Pancreas (tissue), 10 donors: ENCODE measurements at regions not wholly inside any gene's neighbourhood (a gene's known extent, or its start where the extent isn't known, plus 50 kb on each side); places are given as distances from the start of the nearest gene placed in this dataset.

Source experiments
- ATAC-seq, 4 donors: fragments of 200-7000 bp; cut with Tn5 transposase; one replicate each; pipeline versions ENCODE4 v1.8.0 to v1.9.1; 2020; ENCODE audit warnings: mild to moderate bottlenecking in 4 of 4, moderate library complexity in 4 of 4
- DNase-seq, 6 donors: peaks; one replicate each; pipeline ENCODE4 v3.0.0-alpha.2; 2020
- FAIRE-seq: peaks from 2 replicates; lab custom pipeline; 2012; peaks lifted over from hg19 to GRCh38; lab: Jason Lieb, UNC
- H3K27ac ChIP-seq, 4 donors: fragments of 200-600 bp; sonication (generic); 1 replicate in 3 of 4; 2 replicates in 1 of 4; pipeline versions ENCODE4 v1.5.0 to v1.8.0; 2020
- H3K27me3 ChIP-seq, 4 donors: fragments of 200-600 bp; one replicate each; pipeline ENCODE4 v1.8.0; 2021
- H3K36me3 ChIP-seq, 3 donors: fragments of 200-600 bp; sonication (generic) in 1 of 3; one replicate each; pipeline versions ENCODE4 v1.5.0 to v1.8.0; 2020 to 2021
- H3K4me1 ChIP-seq, 3 donors: fragments of 200-600 bp; one replicate each; pipeline ENCODE4 v1.8.0; 2021
- H3K4me3 ChIP-seq, 4 donors: fragments of 200-600 bp; sonication (generic) in 2 of 4; one replicate each; pipeline versions ENCODE4 v1.5.0 to v1.8.0; 2020 to 2021
- H3K9me3 ChIP-seq, 4 donors: fragments of 200-600 bp; one replicate each; pipeline ENCODE4 v1.8.0; 2021
- WGBS, 2 donors: extraction: QIAGEN DNeasy Blood & Tissue Kit; methylation state at CpG; one replicate each; pipeline ENCODE4 v1.1.7; 2013; 5-methylcytosine and 5-hydroxymethylcytosine counted together
- intact Hi-C, 3 donors: fragments of 100-400 bp; cut with DNase I; formaldehyde crosslinking; loops; one replicate each; pipeline versions ENCODE4 v1.11.1 to v1.14.2; 2022
- TF ChIP-seq, protein P1 (sequence below), 4 donors: fragments of 200-600 bp; sonication (generic) in 3 of 4; IDR thresholded peaks; one replicate each; pipeline versions ENCODE4 v1.5.0 to v1.8.0; 2021; ENCODE audit warnings: antibody characterized with exemption in 4 of 4
- donor health status: healthy with polysubstance abuse.
- donor health status: DM: no; HTN: no; CAD: no; lungs with moderate emphysema.
- donor health status: DM: no; HTN: no; CAD: no.
- donor health status: control.
- donor health status: control.
- donor health status: Bipolar disorder and iron deficiency.
- donor health status: DM: yes; HTN: yes; CAD: no.
- donor health status: DM: no; HTN: no; CAD: no.
- donor health status: DM: no; HTN: no; CAD: no.
- donor health status: DM: yes; HTN: yes; CAD: no.

DNA sequence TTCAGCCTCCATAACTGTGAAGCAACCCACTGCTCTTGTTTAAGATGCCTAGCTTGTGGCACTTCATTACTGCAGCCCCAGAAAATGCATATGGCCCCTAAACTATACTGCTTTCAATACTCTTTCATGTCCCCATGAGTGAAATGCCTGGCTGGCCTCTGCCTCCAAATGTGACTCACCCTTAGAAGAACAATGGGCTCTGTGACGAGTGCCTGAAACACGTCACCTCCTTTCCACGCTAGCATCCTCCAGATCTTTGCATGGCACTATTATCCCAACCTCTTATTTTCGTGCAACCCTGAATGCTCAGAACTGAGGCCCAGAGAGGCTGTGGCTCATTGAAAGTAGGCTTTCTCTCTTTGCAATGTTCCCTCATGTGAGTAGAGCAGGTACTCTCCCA is 233.1 kb downstream of the CBLN1 start:
- intact Hi-C loops: no loop called here
- Histone ChIP-seq H3K9me3 (no peaks in the 10 kb centered on the region), H3K36me3 (no peaks in the 10 kb centered on the region), H3K27me3 (no peaks in the 10 kb centered on the region), H3K4me1 (no peaks in the 10 kb centered on the region), H3K4me3 (no peak overlapping the region), H3K27ac (no peak overlapping the region)
- 49 to 69% methylated on average over 4 of the region's 4 CpGs for WGBS, 2 donors
- FAIRE-seq (no peak), ATAC-seq (no peak), DNase-seq (no peak)
- TF ChIP-seq, protein P1, sequence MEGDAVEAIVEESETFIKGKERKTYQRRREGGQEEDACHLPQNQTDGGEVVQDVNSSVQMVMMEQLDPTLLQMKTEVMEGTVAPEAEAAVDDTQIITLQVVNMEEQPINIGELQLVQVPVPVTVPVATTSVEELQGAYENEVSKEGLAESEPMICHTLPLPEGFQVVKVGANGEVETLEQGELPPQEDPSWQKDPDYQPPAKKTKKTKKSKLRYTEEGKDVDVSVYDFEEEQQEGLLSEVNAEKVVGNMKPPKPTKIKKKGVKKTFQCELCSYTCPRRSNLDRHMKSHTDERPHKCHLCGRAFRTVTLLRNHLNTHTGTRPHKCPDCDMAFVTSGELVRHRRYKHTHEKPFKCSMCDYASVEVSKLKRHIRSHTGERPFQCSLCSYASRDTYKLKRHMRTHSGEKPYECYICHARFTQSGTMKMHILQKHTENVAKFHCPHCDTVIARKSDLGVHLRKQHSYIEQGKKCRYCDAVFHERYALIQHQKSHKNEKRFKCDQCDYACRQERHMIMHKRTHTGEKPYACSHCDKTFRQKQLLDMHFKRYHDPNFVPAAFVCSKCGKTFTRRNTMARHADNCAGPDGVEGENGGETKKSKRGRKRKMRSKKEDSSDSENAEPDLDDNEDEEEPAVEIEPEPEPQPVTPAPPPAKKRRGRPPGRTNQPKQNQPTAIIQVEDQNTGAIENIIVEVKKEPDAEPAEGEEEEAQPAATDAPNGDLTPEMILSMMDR (IDR thresholded peaks at IDR 0.05): no peak

DNA sequence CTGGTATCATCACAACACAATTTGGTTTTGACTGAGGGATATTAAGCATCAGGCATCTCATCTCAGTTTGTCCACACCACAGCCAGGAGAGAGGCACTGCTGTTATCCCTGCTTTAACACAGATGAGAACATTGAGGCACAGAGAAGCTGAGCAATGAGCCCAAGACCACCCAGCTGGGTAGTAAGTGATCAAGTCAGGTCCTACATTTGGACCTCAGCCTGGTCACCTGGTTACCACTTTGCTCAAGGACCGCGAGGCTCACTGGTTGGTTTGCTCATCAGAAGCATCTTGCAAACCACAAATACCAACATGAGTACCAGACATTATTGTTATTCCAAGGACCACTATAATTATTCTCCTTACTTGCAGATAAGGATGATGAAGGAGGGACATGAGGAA is 245.5 kb downstream of the CBLN1 start:
- 86 to 95% methylated on average over 2 of the region's 2 CpGs for WGBS, 2 donors
- Histone ChIP-seq H3K9me3 (no peaks in the 10 kb centered on the region), H3K27ac (no peak overlapping the region), H3K4me3 (no peak overlapping the region), H3K4me1 (no peaks in the 10 kb centered on the region), H3K27me3 (no peaks in the 10 kb centered on the region), H3K36me3 (no peaks in the 10 kb centered on the region)
- no peak for DNase-seq
- ATAC-seq: no peak
- TF ChIP-seq, protein P1 (IDR thresholded peaks at IDR 0.05): no peak
- intact Hi-C loops: no loop called here
- FAIRE-seq: no peak

DNA sequence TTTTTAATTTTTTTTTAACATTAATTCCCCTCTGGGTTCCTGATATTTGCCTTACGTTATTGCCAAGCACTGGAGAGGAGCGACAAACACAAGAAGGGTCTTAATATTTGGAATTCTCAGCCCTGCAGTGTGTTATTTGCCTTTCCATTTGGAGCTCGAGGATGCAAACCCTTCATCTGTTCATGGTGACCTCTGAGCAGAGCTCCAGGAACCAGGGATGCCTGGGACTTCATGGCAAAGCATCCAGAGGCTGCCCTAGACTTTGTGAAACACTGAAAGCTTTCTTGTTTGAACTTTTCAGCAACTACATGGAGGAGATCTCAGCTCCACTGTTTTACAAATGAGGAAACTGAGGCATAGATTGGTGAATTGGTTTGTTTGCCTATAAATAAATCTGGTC is 254.2 kb downstream of the CBLN1 start:
- no peaks in the 10 kb centered on the region for H3K36me3 ChIP-seq
- H3K9me3 ChIP-seq: no peaks in the 10 kb centered on the region
- no peaks in the 10 kb centered on the region for H3K27me3 ChIP-seq
- TF ChIP-seq, protein P1 (IDR thresholded peaks at IDR 0.05): no peak
- no peak overlapping the region for H3K4me3 ChIP-seq
- no peak overlapping the region for H3K27ac ChIP-seq
- no peaks in the 10 kb centered on the region for H3K4me1 ChIP-seq
- DNase-seq: no peak
- ATAC-seq: no peak
- intact Hi-C loops: no loop called here
- FAIRE-seq: no peak
- 43 to 54% methylated on average over 3 of the region's 3 CpGs for WGBS, 2 donors

DNA sequence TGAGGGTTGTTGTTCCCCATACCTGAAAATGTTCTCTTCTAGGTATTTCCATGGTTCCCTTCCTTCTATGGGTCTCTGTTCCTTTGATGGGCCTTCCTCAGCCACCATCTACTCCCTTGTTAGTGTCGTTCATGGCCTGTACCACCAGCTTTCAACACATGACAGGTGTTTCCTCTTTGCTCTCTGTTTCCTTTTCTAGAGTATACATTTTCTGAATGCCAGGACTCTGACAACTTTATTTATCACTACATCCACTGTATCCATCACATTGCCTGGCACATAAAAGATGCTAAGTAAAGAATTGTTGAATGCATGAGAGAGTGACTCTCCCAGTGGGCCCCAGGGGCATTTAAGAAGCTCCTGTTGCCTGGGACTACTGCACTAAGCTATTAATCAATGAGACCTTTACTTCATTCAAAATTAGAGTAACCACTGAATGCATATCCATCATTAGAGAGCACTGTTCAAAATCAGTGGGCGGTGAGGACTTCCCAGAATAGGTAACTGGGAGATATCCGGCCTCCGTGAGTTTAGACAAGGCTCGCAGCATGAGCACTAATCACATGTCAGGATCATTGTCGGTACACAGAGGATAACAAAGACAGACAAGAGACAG is 255.0 kb downstream of the CBLN1 start:
- ATAC-seq (no peak), DNase-seq (no peak), FAIRE-seq (no peak)
- Histone ChIP-seq H3K27me3 (no peaks in the 10 kb centered on the region), H3K27ac (no peak overlapping the region), H3K4me1 (no peaks in the 10 kb centered on the region), H3K4me3 (no peak overlapping the region), H3K36me3 (no peaks in the 10 kb centered on the region), H3K9me3 (no peaks in the 10 kb centered on the region)
- intact Hi-C loops: no loop called here
- WGBS, 2 donors: 62 to 69% methylated on average over 6 of the region's 6 CpGs
- TF ChIP-seq, protein P1 (IDR thresholded peaks at IDR 0.05): no peak

DNA sequence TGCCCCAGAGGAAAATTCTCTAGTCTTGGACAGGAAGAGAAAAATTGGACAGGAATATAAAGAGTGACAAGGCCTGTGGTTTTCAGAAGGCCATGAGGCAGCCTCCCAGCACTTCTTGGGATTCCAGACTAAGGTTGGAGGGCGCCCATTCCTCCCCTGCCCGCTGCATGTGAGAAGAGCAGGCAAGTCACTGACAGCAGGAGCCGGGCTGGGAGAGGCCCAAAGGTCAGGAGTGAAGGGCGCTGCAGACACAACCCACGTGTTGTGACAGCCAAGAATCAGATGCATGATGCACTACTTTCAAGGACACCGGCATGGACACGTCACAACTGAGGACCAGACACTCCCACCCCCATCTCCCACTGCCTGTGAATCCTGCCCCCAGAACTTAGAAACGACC is 256.7 kb downstream of the CBLN1 start:
- intact Hi-C loops: no loop called here
- no peak for DNase-seq
- no peak for ATAC-seq
- H3K27me3 ChIP-seq: no peaks in the 10 kb centered on the region
- no peaks in the 10 kb centered on the region for H3K4me1 ChIP-seq
- WGBS, 2 donors: 71 to 76% methylated on average over 8 of the region's 8 CpGs
- H3K9me3 ChIP-seq: no peaks in the 10 kb centered on the region
- no peaks in the 10 kb centered on the region for H3K36me3 ChIP-seq
- TF ChIP-seq, protein P1 (IDR thresholded peaks at IDR 0.05): no peak
- FAIRE-seq: no peak
- H3K4me3 ChIP-seq: no peak overlapping the region
- no peak overlapping the region for H3K27ac ChIP-seq
